ENCODE measurements at regions not wholly inside any gene's neighbourhood (a gene's known extent, or its start where the extent isn't known, plus 50 kb on each side); places are given as distances from the start of the nearest gene placed in this dataset.

GRCh38 chr4:174383783-174384182 is 100.1 kb downstream of the CEP44 start:
- TF ChIP-seq USF1 (IDR thresholded peaks at IDR 0.05), result no peak
- TF ChIP-seq TEAD4 (IDR thresholded peaks at IDR 0.05), result no peak
- no peak for TF ChIP-seq MAX (IDR thresholded peaks at IDR 0.05)

Data from Ishikawa (cell line).